HL-60 (cell line): ENCODE measurements at regions not wholly inside any gene's neighbourhood (a gene's known extent, or its start where the extent isn't known, plus 50 kb on each side); places are given as distances from the start of the nearest gene placed in this dataset.

Experiments used
- DNase-seq, 2 experiments: peaks; one replicate each; pipeline ENCODE4 v3.0.0-alpha.2; 2010 to 2020; ENCODE audit warnings: low read depth in 1 of 2, low spot score in 1 of 2
- H3K27ac ChIP-seq: fragments of 250-450 bp; sonication (Bioruptor Pico); replicated peaks from 2 replicates; pipeline ENCODE4 v1.5.1; 2020; ENCODE audit warnings: mild to moderate bottlenecking, moderate library complexity
- H3K27me3 ChIP-seq: fragments of 250-450 bp; sonication (Bioruptor Pico); 2 replicates; pipeline ENCODE4 v1.5.1; 2021; ENCODE audit warnings: mild to moderate bottlenecking, moderate library complexity; ENCODE audit not compliant: insufficient read depth, poor library complexity, severe bottlenecking
- H3K4me3 ChIP-seq: replicated peaks from 2 replicates; pipeline ENCODE4 v1.5.1; 2011; ENCODE audit warnings: mild to moderate bottlenecking, control low read depth, low read length; ENCODE audit not compliant: insufficient read depth
- CTCF ChIP-seq: IDR thresholded peaks from one replicate; pipeline ENCODE4 v1.5.1; 2011; ENCODE audit warnings: low read length, control low read depth, inconsistent platforms; ENCODE audit not compliant: insufficient read depth
- GABPA ChIP-seq: IDR thresholded peaks from 2 replicates; pipeline ENCODE4 v1.6.1; 2012; ENCODE audit warnings: low read depth
- POLR2AphosphoS5 ChIP-seq: IDR thresholded peaks from 2 replicates; pipeline ENCODE4 v1.6.1; 2012; ENCODE audit warnings: low read depth
- SPI1 ChIP-seq: IDR thresholded peaks from 2 replicates; pipeline ENCODE4 v1.6.1; 2012; ENCODE audit warnings: low read depth, mild to moderate bottlenecking, borderline replicate concordance
- TF ChIP-seq, protein P1 (sequence below): IDR thresholded peaks from 2 replicates; pipeline ENCODE4 v1.6.1; 2012; ENCODE audit warnings: low read depth; ENCODE audit not compliant: insufficient replicate concordance

GRCh38 chr15:91555312-91555711, 298.2 kb upstream of the SLCO3A1 start:
- no peak for TF ChIP-seq POLR2AphosphoS5
- TF ChIP-seq CTCF: no peak
- TF ChIP-seq GABPA: no peak
- no peak for TF ChIP-seq SPI1
- TF ChIP-seq, protein P1, sequence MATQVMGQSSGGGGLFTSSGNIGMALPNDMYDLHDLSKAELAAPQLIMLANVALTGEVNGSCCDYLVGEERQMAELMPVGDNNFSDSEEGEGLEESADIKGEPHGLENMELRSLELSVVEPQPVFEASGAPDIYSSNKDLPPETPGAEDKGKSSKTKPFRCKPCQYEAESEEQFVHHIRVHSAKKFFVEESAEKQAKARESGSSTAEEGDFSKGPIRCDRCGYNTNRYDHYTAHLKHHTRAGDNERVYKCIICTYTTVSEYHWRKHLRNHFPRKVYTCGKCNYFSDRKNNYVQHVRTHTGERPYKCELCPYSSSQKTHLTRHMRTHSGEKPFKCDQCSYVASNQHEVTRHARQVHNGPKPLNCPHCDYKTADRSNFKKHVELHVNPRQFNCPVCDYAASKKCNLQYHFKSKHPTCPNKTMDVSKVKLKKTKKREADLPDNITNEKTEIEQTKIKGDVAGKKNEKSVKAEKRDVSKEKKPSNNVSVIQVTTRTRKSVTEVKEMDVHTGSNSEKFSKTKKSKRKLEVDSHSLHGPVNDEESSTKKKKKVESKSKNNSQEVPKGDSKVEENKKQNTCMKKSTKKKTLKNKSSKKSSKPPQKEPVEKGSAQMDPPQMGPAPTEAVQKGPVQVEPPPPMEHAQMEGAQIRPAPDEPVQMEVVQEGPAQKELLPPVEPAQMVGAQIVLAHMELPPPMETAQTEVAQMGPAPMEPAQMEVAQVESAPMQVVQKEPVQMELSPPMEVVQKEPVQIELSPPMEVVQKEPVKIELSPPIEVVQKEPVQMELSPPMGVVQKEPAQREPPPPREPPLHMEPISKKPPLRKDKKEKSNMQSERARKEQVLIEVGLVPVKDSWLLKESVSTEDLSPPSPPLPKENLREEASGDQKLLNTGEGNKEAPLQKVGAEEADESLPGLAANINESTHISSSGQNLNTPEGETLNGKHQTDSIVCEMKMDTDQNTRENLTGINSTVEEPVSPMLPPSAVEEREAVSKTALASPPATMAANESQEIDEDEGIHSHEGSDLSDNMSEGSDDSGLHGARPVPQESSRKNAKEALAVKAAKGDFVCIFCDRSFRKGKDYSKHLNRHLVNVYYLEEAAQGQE: no peak
- Histone ChIP-seq H3K4me3 (no peak overlapping the region), H3K27me3 (no peaks in the 10 kb centered on the region), H3K27ac (no peak overlapping the region)
- DNase-seq: no peak

GRCh38 chr15:91556926-91557325, 296.6 kb upstream of the SLCO3A1 start:
- Histone ChIP-seq H3K27ac (no peak overlapping the region), H3K4me3 (no peak overlapping the region), H3K27me3 (no peaks in the 10 kb centered on the region)
- no peak for TF ChIP-seq GABPA
- TF ChIP-seq, protein P1: no peak
- no peak for DNase-seq

GRCh38 chr15:91559066-91559465, 294.4 kb upstream of the SLCO3A1 start:
- Histone ChIP-seq H3K27ac (no peak overlapping the region), H3K27me3 (peaks cover 3% of the 10 kb centered on the region), H3K4me3 (no peak overlapping the region)
- TF ChIP-seq, protein P1: no peak
- TF ChIP-seq CTCF: no peak
- TF ChIP-seq GABPA: no peak
- TF ChIP-seq SPI1: no peak
- TF ChIP-seq POLR2AphosphoS5: no peak
- no peak for DNase-seq
